HG02870 (cell line): ENCODE measurements at regions not wholly inside any gene's neighbourhood (a gene's known extent, or its start where the extent isn't known, plus 50 kb on each side); places are given as distances from the start of the nearest gene placed in this dataset.

ENCODE experiments used
- ATAC-seq: cut with Tn5 transposase; IDR thresholded peaks from one replicate; pipeline ENCODE4 v1.9.1; 2021; ENCODE audit warnings: mild to moderate bottlenecking, moderate library complexity; ENCODE audit not compliant: unreplicated experiment

GRCh38 chr5:148708854-148709253, 54.5 kb upstream of the HTR4 start:
- ATAC-seq = no peak

DNA sequence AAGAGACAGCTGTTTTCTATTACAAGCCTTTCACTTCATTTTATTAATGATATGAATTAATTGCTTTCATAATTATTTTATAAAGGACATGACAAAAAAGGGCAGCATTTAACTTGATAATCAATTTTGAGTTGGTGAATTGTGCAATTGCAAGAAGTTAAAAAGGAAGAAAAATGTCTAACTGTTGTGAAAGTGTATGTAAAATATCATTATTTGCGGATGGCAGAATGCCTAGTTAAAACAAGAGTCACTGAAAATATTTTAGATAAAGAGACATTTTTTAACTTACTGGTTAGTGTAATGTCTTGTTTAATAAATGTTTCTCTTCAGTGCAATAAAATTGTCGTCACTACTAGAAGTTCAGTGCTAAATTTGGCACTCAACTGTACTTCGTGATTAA, 57.6 kb upstream of the HTR4 start:
- no peak for ATAC-seq

DNA sequence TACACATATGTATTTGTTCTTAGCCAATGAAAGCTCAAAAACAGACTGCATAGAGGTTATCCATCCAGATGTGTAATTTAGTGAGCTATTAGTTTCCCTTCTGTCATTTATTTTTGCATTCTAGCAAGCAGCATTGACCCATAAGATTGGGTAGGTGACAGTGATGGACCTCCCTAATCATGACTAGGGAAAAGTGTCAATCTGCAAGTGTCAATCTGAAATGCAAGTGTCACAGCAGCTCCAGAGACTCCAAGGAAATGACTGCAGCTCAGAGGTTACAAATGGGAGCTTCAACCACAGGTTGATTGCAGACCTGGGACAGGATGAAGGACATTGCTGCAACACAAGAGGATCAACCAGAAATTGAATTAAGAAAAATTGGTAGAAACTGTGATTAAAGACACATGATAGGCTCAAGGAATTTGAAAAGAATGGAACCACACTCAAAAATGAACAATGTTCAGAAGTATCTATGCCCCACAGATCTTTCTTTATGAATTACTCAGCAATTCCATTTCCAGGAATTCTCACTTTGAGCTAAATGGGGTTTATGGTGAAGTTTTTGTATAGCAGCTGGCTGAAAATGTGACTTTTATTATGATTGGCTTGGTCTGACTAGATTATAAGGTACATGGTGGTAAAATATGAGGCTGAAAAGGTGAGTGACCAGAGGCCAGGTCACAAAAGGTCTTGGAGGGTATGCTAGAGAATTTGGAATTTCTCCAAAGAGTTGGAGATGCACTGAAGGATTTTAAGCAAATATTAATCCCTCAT, 59.6 kb upstream of the HTR4 start:
- no peak for ATAC-seq

GRCh38 chr5:148716716-148717115, 62.4 kb upstream of the HTR4 start:
- ATAC-seq = no peak

DNA sequence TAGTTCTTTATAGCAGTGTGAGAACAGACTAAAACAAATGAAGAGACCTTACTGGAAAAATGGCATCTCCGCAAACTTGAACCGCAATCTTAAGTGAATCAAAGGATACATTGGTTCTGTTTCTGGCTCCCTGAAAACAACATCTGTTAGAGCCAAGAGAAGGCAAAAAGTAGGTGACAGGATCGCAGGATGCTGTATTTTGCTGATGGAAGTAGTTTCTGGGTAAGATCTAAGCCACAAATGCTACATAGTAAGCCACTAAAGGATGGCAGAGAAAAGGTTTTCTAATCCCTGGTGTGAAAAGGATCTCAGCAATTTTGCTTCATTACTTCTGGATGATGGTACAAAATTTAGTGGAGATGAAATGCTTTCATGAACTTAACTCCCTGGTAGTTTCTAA, 63.3 kb upstream of the HTR4 start:
- no peak for ATAC-seq

GRCh38 chr5:148719605-148720004, 65.3 kb upstream of the HTR4 start:
- no peak for ATAC-seq

DNA sequence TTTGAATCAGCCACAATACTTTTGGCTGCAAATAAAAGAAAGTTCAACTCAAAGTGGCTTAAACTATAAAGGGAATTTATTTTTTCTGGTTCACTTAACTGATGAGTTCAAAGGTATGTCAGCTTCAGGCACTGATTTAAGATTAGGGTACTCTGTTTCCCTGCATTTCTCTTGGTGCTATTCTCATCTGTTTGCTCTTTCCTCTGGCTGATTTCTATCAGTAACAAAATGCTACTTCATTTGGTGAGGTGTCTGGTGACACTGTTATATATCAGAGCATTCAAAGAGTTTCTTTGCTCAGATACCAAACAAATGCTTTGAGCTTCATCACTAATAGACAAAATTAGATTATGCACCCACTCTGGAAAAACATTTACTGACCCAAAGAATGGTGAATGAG, 65.9 kb upstream of the HTR4 start:
- ATAC-seq = no peak

- ATAC-seq = no peak
Measured at GRCh38 chr5:148723143-148723542, 68.8 kb upstream of the HTR4 start.

GRCh38 chr5:148725675-148726074, 71.3 kb upstream of the HTR4 start:
- ATAC-seq = no peak

DNA sequence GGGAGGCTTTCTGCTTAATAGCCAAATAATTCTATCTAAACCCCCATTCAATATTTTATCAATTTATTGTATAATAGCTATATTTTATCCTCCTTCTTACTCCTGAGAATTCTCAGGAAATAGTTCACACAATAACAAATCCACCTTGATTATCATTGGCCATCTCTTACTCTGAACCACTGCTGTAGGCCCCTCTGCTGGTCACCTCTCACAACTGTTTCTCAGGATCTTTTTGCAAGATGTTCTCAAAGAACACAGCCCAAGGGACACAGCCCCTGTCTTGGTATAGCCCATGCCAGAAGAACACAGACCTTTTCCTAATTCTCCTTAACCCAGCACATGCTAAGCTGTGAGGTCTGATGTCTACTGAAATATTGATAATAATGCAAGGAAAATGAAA, 74.9 kb upstream of the HTR4 start:
- ATAC-seq = no peak

DNA sequence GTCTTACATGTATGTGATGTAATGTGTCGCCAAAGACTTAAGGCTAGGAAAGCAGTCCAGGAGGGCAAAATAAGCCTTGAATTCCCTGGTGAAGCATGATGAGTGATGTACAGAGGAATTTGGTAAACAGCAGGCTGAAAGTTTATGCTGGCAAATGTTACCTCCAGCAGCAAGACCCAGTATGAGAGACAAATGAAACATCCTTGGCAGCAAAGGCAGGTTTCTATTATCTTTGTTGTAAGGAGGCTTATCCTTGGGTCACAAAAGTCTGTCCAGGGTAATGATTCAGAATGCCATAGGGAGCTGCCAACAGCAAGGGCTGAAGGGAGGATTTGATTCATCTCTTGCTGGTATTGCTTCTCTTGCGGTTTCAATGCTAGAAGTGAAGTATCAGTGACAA, 75.9 kb upstream of the HTR4 start:
- ATAC-seq = no peak

DNA sequence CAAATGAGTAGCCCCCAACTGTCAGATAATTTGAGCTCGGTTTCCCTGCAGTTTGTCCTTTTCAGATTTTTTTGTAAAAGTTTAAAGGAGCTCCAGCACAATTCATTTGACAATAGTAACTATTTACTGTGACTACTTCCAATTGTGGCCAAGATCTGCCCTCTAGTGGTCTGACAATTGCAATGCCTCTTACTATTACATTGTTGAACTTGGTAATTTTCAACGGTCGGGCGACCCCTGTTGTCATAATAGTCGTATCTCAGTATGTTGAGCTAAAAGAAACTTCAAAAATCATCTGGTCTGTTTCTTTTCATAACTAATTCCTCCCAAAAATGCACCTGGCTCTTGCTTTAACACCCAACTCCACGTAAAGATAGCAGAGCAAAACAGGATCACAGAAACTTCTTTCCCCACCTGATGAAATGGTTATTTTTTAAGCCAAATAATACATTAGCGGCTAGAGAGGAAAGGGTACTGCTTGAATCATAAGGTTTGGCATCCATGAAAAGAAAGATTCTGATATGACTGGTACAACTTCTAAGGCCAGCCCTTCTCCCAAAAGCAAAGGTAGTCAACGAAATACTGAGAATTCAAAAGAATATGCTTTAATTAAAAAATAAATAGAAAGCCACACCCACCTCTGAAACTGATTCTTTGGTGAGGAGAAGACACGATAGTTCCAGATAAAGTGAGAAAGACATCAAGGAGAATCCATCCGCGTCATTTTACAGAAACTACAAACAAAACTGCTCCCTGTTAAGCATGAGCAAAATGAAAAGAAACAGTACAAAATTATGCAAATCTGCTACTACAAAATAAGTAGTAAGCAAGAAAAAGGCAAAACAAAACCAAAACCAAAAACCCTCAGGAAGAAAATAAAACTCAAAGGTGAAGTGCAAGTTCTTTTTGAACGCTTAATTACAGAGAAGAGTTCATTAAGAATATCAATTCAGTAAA, 76.9 kb upstream of the HTR4 start:
- peak; percentile 95 for ATAC-seq

- ATAC-seq = no peak
Measured at GRCh38 chr5:148732692-148733091, 78.4 kb upstream of the HTR4 start.

DNA sequence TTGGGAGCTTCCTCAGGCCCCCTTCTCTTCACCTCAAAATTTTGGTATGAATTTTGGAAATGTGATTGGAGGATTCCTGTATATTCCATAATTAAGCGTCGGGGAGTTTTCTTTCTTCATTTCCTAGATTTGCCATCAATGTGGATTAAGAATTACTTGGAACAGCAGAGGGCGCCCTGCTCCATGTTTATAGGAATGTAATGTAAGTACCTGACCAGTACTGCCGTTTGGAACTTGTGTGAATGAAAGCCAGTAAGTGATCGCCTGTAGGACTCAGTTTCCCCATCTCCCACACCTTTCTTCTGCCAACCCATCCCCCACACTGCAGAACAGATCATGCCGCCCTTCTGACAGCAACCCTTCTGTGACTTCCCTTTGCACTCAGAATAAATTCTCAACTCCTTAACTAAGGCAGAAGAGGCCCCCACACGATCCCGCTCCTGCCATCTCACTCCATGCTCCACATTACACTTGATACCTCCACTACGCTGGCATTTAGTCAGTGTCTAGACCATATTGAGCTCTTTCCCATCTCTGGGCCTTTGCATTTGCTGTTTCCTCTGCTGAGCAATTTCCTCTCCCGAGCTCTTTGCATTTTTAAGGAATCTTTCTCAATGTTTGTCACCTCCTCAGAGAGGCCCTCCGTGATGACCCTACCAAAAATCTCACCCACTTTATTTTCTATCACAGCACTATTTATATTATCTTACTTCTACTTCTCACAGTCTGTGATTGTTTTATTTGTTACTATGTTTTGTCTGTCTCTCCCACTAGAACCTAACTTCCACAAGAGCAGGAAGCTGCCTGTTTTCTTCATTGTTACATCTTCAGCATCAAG, 79.5 kb upstream of the HTR4 start:
- ATAC-seq = no peak

DNA sequence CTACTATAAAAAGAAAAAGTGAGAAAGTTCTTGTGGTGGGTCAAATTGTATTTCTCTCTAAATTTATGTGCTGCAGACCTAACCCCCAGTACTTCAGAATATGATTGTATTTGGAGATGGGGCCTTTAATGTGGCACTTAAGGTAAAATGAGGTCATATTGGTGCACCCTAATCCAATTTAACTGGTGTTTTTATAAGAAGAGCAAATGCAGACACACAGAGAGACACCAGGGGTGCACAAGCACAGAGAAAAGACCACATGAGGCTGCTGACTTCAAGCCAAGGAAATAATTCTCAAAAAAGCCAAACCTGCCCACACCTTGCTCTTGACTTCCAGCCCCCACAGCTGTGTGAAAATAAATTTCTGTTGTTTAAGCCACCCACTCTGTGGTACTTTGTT, 80.2 kb upstream of the HTR4 start:
- ATAC-seq = no peak

DNA sequence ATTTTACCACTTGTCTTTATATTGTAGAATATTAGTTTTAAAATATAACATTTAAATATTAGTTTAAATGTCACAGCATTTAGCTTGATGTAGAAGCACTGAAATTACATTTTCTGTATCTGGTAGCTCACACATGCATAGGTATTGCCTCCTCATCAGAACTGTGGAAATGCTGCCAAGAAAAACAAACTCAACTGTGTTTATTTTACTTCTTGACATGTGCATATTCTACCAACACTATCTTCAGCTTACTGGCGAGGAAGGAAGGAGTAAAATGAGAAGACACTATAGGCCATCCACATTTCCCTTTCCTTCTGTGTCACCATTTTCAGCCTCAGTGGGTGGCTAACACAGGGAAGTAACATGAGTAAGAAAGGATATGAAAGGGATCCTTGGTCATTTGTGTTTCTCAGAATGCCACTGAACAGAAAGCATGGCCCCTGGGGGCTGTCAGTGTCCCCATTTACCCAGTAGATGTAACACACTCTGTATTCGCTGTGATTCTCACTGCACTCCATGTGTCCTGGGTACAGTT, 81.0 kb upstream of the HTR4 start:
- no peak for ATAC-seq

- no peak for ATAC-seq
Measured at GRCh38 chr5:148739023-148739422, 84.7 kb upstream of the HTR4 start.

GRCh38 chr5:148739524-148739923, 85.2 kb upstream of the HTR4 start:
- no peak for ATAC-seq

DNA sequence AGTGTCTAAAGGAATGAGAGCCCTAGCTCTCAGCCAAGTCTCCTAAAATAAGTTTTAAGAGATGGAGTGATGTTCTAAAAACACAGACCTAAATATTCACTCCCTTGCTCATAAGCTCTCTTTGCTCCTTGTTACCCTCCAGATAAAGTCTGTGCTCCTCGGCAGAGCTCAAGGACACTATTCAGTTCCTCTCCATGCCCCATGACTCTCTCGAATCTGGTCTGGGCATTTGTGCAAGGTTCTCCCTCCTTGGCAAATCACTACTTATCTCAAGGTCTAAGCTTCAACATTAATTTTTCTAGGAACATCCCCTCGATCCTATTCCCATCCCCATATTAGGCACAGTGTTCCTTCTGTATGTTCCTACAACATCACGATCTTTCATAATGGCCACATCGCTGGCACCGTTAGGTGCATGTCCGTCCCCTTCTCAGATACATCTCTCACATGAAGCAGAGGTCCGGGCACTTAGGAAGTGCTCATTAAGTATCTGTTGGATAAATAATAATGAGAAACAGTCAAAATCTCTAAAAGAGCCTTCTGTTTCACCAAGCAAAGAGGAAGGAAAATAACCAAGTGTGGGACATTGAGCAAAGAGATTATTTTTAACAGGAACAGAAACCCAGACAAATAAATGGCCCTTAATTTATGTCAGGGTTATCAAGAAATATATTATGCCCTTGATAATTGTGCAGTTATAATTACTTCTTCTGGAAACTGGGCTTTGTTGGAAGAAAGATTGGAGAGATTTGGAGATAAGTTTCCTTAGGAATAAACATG, 85.9 kb upstream of the HTR4 start:
- no peak for ATAC-seq
